HG03139 (cell line): ENCODE measurements at regions not wholly inside any gene's neighbourhood (a gene's known extent, or its start where the extent isn't known, plus 50 kb on each side); places are given as distances from the start of the nearest gene placed in this dataset.

Experiments
- ATAC-seq: cut with Tn5 transposase; IDR thresholded peaks from one replicate; pipeline ENCODE4 v1.9.1; 2021; ENCODE audit not compliant: unreplicated experiment

- no peak for ATAC-seq
These were observed 369.6 kb downstream of the TCERG1L start for GRCh38 chr10:130941886-130942285.

GRCh38 chr10:130952086-130952485 is 359.4 kb downstream of the TCERG1L start:
- ATAC-seq, result no peak

DNA sequence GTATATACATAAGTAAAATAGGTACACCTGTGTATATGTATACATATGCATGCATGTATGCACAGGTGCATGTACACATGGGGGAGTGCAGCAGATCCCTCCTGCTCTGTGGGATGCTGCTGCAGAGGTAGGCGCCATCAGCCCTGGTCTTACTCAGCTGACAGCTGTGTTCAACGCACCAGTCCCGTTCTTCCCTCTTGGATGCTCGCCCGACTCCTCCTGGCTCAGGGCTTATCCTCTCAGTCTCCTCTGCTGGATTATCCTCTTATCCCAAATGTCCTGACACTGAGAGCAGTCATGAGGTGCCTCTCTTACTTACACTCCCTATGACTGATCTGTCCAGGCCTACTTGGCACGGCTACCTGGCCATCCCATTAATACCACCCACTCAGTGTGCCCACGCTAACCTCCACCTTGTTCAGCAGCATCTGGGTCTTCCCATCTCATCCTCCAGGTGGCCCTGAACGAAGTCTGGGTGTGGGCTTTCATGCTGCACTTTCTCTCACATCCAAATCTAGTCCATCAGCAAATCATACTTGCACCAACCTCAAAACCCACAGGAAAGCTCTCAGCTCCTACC is 357.1 kb downstream of the TCERG1L start:
- no peak for ATAC-seq

GRCh38 chr10:130956251-130956650 is 355.3 kb downstream of the TCERG1L start:
- ATAC-seq, result no peak

DNA sequence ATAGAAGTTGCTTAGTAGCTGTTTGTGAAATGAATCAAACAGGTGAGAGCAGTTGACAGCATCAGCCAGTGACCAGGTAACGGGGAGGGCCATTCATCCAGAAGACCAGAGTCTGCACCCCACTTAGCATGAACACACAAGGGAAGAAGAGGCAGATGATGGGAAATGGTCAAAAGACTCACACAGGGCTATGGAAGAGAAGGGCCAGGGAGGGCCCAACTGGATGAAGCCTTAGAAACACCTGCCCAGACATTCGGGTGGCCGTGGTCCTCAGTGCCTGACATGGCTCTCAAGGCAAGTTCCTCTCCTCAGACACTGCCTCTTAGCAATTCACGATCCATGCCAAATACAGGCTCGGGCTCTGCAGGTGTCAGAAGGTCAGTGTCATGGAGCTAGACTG is 354.1 kb downstream of the TCERG1L start:
- no peak for ATAC-seq

DNA sequence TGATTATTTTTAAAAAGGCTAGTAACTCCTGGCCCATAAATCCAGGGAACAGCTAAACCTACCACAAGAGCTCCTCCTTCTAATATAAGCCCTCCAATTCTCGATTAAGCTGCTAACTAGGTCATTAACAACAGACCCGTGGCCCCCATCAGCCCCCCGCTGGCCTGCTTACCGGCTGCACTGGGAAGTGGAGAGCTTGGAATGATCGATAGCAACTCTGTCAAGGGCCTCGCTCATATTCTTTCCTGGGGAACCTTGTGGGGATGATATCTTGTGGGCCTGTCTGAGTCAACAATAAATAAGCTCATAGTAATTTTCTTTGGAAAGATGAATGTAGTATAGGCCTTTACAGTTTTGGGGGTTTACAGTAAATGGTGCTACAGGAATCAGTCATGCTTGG is 353.5 kb downstream of the TCERG1L start:
- ATAC-seq, result no peak

DNA sequence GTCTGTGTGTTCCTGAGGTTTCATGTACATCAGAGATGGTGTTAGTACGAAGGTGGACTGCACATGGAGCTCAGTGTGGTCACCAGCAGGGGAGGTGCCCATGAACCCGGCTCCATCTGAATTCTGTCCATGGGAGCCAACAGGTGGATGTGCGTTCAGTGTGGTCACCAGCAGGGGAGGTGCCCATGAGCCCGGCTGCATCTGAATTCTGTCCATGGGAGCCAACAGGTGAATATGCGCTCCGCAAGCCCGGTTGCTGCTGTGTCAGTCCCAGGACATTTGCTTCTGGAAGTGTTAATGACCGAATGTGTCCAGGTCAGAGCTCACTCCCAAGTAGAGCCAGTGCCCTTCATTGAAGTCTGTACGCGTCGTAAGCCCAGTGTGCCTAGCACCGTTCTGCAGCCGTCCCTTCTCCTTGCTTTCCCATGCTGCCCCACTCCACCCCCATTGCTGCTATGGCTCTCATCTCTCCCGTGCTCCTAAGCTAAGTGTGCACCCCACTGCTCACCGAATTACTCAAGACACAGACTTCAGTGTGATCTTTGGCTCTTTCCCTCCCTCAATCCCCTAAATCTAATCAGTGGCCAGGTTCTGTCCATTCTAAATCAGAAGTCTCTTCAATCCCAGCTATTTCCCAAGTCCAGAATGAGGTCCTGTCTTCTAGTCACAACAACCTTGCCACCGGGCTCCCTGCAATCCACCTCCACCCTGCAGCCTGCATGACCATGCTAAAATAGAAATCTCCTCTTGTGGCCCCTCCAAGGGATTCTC is 352.4 kb downstream of the TCERG1L start:
- no peak for ATAC-seq

DNA sequence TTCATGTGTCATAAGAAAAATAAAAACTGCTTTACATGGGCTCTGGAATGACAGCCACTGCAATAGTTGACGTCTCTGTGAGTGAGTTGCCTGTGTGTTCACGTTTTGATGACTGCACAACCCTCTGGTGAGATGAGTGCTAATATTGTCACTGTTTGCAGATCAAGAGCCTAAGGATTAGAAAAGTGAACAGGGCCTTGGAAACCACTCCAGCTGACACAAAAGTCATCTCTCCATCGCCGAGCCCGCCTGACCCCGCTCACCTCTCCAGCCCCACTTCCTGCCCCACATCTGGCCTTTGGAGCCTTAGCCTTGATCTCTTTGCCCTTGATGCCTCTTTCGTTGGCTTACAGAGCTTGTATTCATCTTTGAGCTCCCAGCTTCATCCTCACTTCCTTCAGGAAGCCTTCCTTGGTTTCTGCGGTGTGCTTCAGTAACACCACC is 351.7 kb downstream of the TCERG1L start:
- no peak for ATAC-seq

- ATAC-seq, result no peak
These were observed 351.0 kb downstream of the TCERG1L start for GRCh38 chr10:130960531-130960930.

- ATAC-seq, result no peak
These were observed 349.8 kb downstream of the TCERG1L start for GRCh38 chr10:130961506-130962239.

DNA sequence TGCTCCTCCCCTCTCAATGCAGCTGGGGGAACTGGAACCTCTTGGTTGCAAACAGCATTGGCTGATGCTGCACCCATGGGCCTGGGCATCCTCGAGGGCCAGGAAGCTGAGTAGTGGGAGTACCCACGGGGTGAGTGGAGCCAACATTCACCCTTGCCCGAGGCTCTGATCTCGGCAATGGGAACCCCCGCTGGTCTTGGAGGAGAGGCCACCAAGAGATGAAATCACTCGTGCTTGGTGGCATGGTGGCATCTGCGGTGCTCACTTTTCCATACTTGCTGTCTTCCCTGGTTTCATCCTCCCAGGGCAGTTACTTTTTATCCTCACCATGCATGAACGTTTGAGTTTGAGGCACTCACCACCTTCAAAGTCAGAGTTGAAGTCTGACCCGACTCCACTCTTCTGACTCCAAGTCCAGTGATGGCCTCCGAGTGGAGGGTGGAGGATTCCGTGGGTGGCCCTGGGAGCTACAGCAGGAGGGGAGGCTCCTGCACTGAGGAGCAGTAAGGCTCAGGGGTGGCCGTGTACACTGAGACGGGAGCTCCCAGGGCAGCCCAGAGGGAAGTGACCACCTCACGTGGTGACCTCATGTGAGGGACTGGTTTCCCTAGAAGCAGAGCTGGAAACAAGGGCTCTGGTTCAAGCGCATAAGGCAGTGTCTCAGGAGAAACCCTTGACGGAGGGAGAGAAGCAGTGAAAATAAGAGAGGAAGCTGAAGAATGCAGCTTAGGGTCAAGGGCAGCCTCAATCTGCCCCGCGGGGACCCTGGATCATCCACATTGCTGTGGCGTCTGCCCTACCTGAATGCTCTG is 349.1 kb downstream of the TCERG1L start:
- ATAC-seq, result no peak

- no peak for ATAC-seq
These were observed 348.5 kb downstream of the TCERG1L start for GRCh38 chr10:130963052-130963393.

DNA sequence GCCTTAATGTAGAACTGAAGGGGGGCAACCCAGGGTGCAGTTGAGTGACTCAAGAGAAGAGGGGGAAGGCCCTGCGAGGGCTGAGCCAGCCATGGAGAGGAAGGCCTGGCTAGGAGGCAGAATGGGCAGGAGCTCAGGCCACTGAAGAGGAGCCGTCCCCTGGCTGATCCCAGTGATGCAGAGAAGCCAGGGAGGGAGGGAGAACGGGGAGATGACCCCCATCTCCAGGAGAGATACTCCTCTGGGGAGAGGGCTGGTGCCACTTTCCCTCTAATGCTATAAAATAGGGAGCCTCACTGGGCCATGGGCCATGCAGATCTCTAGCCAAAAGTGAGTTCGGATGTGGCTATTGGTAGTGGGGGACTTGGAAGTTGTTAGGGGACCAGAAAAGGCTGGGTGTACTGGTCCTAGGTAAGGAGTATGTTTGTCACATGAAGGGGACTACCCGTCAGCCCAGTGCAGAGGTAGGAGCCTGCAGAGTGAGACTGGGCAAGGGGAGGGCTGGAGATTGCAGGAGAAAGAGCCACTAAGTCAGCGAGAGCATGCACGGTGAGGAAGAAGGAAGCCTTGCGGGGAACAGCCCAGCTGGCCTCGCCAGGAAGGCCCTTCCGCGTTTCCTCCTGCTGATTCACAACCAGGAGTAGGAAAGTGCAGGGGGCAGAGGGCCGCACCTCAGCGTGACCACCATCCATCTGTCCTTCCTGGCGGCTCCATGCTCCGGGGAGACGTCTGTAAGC is 347.6 kb downstream of the TCERG1L start:
- no peak for ATAC-seq

DNA sequence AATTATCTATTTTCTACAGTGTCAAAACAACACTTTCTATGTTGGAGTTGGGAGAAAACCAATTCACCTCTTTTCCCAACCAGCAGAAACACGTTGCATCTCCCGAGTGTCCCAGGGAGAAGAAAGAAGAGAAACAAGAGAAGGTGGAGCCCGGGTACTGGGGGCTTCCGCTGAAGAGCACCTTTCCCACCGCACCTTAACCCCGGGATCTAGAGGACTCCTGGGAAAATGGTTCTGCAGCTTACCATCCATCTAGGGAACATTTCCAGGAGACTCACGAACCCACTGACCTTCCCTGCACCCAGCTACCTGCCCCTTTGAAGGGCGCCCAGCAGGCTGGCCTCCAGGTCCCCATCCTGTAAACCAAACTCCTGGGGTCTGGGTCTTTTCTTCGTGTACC is 346.8 kb downstream of the TCERG1L start:
- no peak for ATAC-seq

DNA sequence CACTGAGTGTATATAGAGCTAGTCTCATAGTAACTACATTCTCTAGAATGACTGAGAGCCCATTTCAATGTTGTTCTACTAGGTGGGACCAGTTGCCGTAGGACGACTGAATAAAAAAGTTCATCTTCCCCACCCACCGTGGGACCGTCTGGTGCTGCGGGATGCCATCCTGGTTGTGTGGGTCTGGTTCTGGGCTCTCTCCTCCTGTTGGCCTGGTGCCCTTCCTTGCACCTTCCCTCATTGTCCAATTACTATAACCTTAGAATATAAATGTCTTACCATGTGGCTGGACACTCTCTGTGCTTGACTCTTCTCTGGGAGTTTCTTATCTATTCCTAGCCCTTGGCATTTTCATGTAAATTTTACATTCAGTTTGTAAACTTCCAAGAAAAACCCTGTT is 344.4 kb downstream of the TCERG1L start:
- ATAC-seq, result no peak

DNA sequence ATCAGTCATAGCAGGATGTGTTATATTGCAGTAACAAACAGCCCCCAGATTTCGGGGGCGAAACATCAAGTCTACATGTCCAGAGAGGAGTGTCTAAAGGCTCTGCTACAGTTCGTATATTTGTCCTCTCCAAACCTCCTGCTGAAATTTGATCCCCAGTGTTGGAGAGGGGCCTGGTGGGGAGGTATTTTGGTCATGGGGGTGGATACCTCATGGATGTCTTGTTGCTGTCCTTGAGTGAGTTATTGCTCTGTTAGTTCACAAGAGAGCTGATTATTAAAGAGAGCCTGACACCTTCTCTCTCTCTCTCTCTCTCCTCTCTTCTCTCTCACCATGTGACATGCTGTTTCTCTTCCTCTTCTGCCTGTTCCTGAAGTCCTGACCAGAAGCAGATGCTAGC is 343.7 kb downstream of the TCERG1L start:
- no peak for ATAC-seq

GRCh38 chr10:130968511-130968910 is 343.0 kb downstream of the TCERG1L start:
- no peak for ATAC-seq

GRCh38 chr10:130968964-130969363 is 342.6 kb downstream of the TCERG1L start:
- no peak for ATAC-seq

- no peak for ATAC-seq
These were observed 341.8 kb downstream of the TCERG1L start for GRCh38 chr10:130969700-130970099.

DNA sequence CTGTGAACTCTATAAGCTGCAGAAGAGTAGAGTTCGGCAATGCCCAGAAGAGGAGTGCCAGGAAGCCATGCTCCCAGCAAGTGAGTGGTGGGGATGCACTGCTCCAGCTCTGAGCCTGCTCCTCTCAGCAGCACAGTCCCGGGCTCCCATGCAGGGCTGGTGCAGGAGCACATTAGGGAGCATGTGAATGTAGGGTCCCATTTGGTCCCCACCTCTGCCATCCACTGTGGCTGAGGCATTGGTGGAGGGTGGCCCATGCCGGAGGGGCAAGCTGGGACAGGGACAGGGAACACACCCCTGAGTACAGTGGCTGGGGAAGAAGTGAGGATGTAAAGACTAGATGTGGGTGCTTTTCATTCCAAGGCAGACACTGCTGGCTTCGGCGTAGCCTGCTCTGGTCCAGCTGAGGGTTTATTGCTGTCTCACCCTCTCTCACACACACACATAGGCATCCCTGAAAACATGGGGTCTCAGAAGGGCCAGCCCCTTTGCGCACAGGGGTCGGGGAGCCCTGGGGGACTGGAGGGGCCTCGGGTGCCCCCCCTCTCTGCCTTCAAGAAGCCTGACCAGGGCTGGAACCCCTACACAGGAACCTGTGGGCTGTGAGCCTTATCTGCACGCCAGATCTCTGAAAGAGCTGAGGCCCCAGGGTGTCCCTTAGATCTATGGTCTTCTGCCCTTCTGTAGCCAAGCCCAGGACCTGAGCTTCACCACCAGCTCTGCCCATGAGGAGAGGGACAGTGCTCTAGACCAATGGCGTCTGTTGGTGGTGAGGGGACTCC is 341.0 kb downstream of the TCERG1L start:
- ATAC-seq, result no peak
